BE2C (cell line): ENCODE measurements at regions not wholly inside any gene's neighbourhood (a gene's known extent, or its start where the extent isn't known, plus 50 kb on each side); places are given as distances from the start of the nearest gene placed in this dataset.
A peak's percentile ranks its signal among the peaks of the same experiment; 100 is the strongest.

Experiments used
- DNase-seq: peaks from one replicate; pipeline ENCODE4 v3.0.0-alpha.2; 2020
- H3K27me3 ChIP-seq: fragments of 250-450 bp; sonication (Bioruptor Pico); 2 replicates; pipeline ENCODE4 v1.5.1; 2020; ENCODE audit warnings: mild to moderate bottlenecking
- H3K36me3 ChIP-seq: fragments of 250-450 bp; sonication (Bioruptor Pico); 2 replicates; pipeline ENCODE4 v1.5.1; 2020; ENCODE audit warnings: mild to moderate bottlenecking
- H3K4me1 ChIP-seq: fragments of 250-450 bp; sonication (Bioruptor Pico); 2 replicates; pipeline ENCODE4 v1.5.1; 2020
- H3K4me3 ChIP-seq: 2 replicates; pipeline ENCODE4 v1.5.1; 2011; ENCODE audit warnings: low read depth, low read length
- H3K9me3 ChIP-seq: fragments of 250-450 bp; sonication (Bioruptor Pico); 2 replicates; pipeline ENCODE4 v1.5.1; 2020
- TF ChIP-seq, protein P1 (sequence below): IDR thresholded peaks from 2 replicates; pipeline ENCODE4 v1.5.1; 2012; ENCODE audit warnings: mild to moderate bottlenecking, low read depth, low read length

DNA sequence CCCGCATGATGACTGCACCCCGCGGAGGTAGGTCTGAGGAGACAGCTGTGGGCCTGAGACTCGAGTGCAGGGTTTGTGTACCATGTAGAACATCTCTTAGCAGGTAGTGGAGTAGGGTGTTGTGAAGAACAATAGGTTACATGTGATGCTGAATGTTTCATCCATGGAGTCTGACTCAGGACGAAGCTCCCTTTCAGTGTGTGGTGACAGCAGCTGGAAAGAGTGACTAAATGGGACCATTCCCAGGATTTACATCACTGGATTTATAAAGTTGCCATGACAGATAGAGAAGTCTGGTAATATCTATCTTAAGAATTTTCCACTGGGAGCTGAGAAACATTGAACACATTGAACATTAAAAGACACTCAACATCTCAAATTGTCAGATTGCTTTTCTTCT, 259.6 kb upstream of the RGS6 start:
- TF ChIP-seq, protein P1, sequence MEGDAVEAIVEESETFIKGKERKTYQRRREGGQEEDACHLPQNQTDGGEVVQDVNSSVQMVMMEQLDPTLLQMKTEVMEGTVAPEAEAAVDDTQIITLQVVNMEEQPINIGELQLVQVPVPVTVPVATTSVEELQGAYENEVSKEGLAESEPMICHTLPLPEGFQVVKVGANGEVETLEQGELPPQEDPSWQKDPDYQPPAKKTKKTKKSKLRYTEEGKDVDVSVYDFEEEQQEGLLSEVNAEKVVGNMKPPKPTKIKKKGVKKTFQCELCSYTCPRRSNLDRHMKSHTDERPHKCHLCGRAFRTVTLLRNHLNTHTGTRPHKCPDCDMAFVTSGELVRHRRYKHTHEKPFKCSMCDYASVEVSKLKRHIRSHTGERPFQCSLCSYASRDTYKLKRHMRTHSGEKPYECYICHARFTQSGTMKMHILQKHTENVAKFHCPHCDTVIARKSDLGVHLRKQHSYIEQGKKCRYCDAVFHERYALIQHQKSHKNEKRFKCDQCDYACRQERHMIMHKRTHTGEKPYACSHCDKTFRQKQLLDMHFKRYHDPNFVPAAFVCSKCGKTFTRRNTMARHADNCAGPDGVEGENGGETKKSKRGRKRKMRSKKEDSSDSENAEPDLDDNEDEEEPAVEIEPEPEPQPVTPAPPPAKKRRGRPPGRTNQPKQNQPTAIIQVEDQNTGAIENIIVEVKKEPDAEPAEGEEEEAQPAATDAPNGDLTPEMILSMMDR, result no peak
- DNase-seq, result no peak
- Histone ChIP-seq H3K27me3 (no peaks in the 10 kb centered on the region), H3K4me3 (no peak overlapping the region), H3K9me3 (no peaks in the 10 kb centered on the region), H3K36me3 (no peaks in the 10 kb centered on the region), H3K4me1 (peaks cover 11% of the 10 kb centered on the region)

DNA sequence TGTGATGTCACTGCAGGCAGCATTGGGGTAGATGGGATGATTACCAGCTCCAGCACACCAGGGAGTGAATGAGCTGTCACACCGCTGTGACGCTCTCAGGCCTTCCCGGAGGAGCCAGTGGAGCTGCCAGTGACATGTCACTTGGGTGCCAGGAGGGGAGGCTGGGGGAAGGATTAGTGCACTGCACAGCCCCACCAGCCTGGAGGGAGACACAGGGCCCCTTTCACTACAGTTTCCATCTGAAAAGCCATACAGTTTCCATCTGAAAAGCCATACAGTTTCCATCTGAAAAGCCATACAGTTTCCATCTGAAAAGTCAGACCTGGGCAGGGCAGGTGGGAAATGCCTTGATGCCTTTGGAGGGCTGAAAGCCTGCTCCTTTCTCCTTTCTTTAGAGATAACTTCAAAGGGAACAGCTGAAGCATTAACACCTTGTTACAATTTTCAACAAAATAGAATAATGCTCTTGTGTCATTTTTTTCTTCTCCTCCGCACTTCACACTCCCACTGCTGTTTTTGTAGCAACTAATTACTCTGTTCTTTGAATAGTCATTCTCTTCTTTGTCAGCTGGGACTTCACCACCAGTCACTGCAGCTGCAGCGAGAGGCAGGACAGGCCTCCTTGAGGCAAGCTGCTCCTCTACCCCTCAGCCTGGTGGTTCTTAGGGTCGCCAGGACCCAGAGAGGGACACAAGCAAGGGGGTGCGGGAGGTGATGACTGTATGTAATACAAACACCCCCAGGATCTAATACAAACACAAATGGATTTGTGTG, 256.9 kb upstream of the RGS6 start:
- no peaks in the 10 kb centered on the region for H3K36me3 ChIP-seq
- TF ChIP-seq, protein P1, result no peak
- no peaks in the 10 kb centered on the region for H3K27me3 ChIP-seq
- H3K9me3 ChIP-seq, result no peaks in the 10 kb centered on the region
- H3K4me3 ChIP-seq, result no peak overlapping the region
- peak; percentile 57 for DNase-seq
- peaks cover 11% of the 10 kb centered on the region for H3K4me1 ChIP-seq

DNA sequence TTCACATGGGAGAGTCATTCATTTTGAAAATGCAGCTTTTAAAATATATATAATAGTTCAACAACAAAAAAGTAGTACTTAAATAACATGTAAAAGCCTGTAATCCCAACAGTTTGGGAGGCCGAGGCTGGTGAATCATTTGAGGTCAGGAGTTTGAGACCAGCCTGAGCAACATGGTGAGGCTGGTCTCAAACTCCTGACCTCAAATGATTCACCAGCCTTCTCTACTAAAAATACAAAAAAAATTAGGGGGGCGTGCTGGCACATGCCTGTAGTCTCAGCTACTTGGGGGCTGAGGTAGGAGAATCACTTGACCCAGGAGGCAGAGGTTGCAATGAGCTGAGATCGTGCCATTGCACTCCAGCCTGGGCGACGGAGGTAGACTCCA, 256.3 kb upstream of the RGS6 start:
- Histone ChIP-seq H3K9me3 (no peaks in the 10 kb centered on the region), H3K4me1 (peaks cover 11% of the 10 kb centered on the region), H3K36me3 (no peaks in the 10 kb centered on the region), H3K27me3 (no peaks in the 10 kb centered on the region), H3K4me3 (no peak overlapping the region)
- no peak for DNase-seq
- TF ChIP-seq, protein P1, result no peak

DNA sequence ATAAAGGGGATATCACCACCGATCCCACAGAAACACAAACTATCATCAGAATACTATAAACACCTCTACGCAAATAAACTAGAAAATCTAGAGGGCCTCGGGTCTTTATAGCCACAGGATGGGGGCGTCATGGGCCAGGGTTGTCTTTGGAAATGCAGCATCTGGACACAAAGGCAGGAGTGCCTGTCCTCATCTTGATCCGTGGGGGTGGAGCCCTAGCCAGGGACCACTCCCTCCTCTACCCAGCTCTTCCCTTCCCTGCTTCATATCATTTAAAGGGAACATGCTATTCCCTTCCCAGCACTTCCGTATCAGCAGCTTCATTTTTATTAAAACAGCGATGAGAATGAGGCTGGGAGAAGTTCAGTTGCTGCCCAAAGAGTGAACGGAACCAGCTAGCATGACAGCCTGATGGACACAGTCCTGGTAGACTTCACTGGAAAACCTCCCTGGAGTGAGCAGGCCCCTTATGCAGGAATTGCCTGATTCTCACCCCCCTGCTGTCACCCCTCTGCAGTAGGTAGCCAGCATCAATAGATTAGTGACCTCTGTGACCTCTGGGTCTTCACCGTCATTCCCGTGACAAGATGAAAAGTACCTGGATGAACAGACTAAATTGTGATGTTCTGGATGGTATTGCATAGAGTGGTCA, 251.4 kb upstream of the RGS6 start:
- Histone ChIP-seq H3K4me3 (no peak overlapping the region), H3K9me3 (no peaks in the 10 kb centered on the region), H3K36me3 (no peaks in the 10 kb centered on the region), H3K27me3 (no peaks in the 10 kb centered on the region), H3K4me1 (peaks cover 2% of the 10 kb centered on the region; the same call in 1 of the 2 replicates)
- TF ChIP-seq, protein P1, result no peak
- no peak for DNase-seq

DNA sequence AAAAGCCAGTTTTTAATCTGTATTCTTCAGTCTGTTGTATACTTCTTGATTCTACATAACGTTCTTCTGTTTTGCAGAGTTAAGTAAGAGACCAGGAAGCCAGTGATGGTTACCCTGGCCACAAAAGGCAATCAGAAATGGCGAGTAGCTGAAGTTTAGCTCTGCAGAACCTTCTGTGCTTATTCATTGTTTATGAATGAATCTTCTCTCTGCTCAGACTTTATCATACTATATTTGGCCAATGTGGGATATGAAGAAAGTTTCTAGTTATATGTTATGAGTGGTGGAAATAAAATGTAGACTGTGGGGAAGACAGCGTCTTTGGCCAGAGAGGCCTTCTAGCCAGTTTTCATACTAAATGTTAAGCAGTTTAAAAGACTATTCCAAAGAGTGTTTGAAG, 249.9 kb upstream of the RGS6 start:
- no peaks in the 10 kb centered on the region for H3K36me3 ChIP-seq
- TF ChIP-seq, protein P1, result no peak
- peaks cover 12% of the 10 kb centered on the region for H3K4me1 ChIP-seq
- H3K4me3 ChIP-seq, result no peak overlapping the region
- no peak for DNase-seq
- no peaks in the 10 kb centered on the region for H3K27me3 ChIP-seq
- no peaks in the 10 kb centered on the region for H3K9me3 ChIP-seq

DNA sequence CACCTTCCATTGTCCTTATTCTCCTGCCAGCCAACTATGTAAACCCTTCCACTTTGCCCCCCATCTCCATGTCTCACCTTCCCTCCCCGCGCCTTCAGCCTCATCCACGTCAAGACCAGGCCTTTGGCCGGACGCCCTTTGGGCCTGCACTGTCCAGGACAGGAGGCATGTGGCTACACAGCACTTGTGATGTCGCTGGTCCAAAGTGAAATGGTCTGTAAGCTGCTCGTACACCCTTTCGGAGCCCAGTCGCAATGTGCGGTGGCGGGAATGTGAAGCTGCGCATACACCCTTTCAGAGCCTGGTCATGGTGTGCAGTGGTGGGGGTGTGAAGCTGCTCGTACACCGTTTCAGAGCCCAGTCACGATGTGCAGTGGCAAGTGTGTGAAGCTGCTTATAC, 247.9 kb upstream of the RGS6 start:
- peaks cover 13% of the 10 kb centered on the region for H3K4me1 ChIP-seq
- DNase-seq, result no peak
- H3K36me3 ChIP-seq, result no peaks in the 10 kb centered on the region
- H3K9me3 ChIP-seq, result no peaks in the 10 kb centered on the region
- no peak overlapping the region for H3K4me3 ChIP-seq
- no peaks in the 10 kb centered on the region for H3K27me3 ChIP-seq
- TF ChIP-seq, protein P1, result no peak
